Panc1 (cell line): ENCODE measurements at regions not wholly inside any gene's neighbourhood (a gene's known extent, or its start where the extent isn't known, plus 50 kb on each side); places are given as distances from the start of the nearest gene placed in this dataset.

Source experiments
- ATAC-seq: fragments of 200-7000 bp; cut with Tn5 transposase; 2 replicates; pipeline ENCODE4 v1.9.1; 2020; ENCODE audit warnings: mild to moderate bottlenecking, moderate library complexity
- BruUV-seq: library from RNA; stranded (reverse); fragments of 400-500 nt; replicated peaks from 2 replicates; lab custom pipeline; 2021; lab: Mats Ljungman, UMichigan
- CTCF ChIA-PET: fragments of 300-600 bp; sonication (Branson Sonifier 250); formaldehyde crosslinking; loops from one replicate; lab custom pipeline; 2022; ENCODE audit warnings: antibody characterized with exemption; lab: Charles Lee
- POLR2A ChIA-PET: fragments of 300-600 bp; sonication (Branson Sonifier 250); formaldehyde crosslinking; loops from one replicate; lab custom pipeline; 2022; ENCODE audit warnings: antibody characterized with exemption; lab: Charles Lee
- DNase-seq: peaks from one replicate; pipeline ENCODE4 v3.0.0-alpha.2; 2010; ENCODE audit warnings: low read depth, low spot score
- H3K27ac ChIP-seq: 2 replicates; pipeline ENCODE4 v1.5.1; 2011; ENCODE audit warnings: mild to moderate bottlenecking, low read length, inconsistent platforms
- H3K27me3 ChIP-seq: fragments of 200-500 bp; sonication (Bioruptor generic); 2 replicates; pipeline ENCODE4 v1.6.0; 2014; ENCODE audit warnings: low read length, inconsistent platforms; ENCODE audit not compliant: control insufficient read depth, insufficient read depth
- H3K36me3 ChIP-seq: fragments of 200-500 bp; sonication (Bioruptor generic); 2 replicates; pipeline ENCODE4 v1.5.1; 2014; ENCODE audit warnings: inconsistent platforms, mild to moderate bottlenecking, low read length, moderate library complexity; ENCODE audit not compliant: control insufficient read depth, insufficient read depth
- H3K4me1 ChIP-seq: 2 replicates; pipeline ENCODE4 v1.5.1; 2011; ENCODE audit warnings: inconsistent platforms, mild to moderate bottlenecking, low read length, moderate library complexity; ENCODE audit not compliant: control insufficient read depth, insufficient read depth
- H3K4me3 ChIP-seq, 2 experiments: 2 replicates each; pipeline ENCODE4 v1.5.1; 2011 to 2012; ENCODE audit warnings: low read depth in 2 of 2, low read length in 2 of 2, mild to moderate bottlenecking in 2 of 2, inconsistent platforms in 1 of 2, moderate library complexity in 1 of 2
- H3K9me3 ChIP-seq: fragments of 200-500 bp; sonication (Bioruptor generic); 2 replicates; pipeline ENCODE4 v1.5.1; 2014; ENCODE audit warnings: low read depth, mild to moderate bottlenecking, inconsistent platforms, low read length, moderate library complexity; ENCODE audit not compliant: control insufficient read depth, insufficient read depth
- POLR2AphosphoS5 ChIP-seq: IDR thresholded peaks from 2 replicates; pipeline ENCODE4 v1.6.1; 2012; ENCODE audit warnings: mild to moderate bottlenecking, low read depth, low read length, moderate library complexity
- REST ChIP-seq, 2 experiments: IDR thresholded peaks; 2 replicates each; pipeline ENCODE4 v1.6.1; 2011 to 2012; ENCODE audit warnings: low read depth in 2 of 2, control low read depth in 1 of 2, low read length in 1 of 2, mild to moderate bottlenecking in 1 of 2, moderate library complexity in 1 of 2; ENCODE audit not compliant: insufficient read depth in 1 of 2
- SIN3A ChIP-seq: IDR thresholded peaks from 2 replicates; pipeline ENCODE4 v1.6.1; 2012; ENCODE audit warnings: low read depth, mild to moderate bottlenecking, low read length, moderate library complexity, borderline replicate concordance; ENCODE audit not compliant: insufficient read depth
- TCF7L2 ChIP-seq: IDR thresholded peaks from 2 replicates; pipeline ENCODE4 v1.6.1; 2011; ENCODE audit warnings: mild to moderate bottlenecking, low read depth, low read length, inconsistent platforms
- in situ Hi-C: cut with HindIII; loops from 2 replicates; pipeline ENCODE4 v1.10.0; 2016; ENCODE audit warnings: low sequenced_read_pairs, low pct_unique_long_range_greater_than_20kb
- intact Hi-C: fragments of 100-400 bp; cut with micrococcal nuclease; formaldehyde crosslinking; loops from one replicate; pipeline ENCODE4 v1.10.0; 2022; ENCODE audit not compliant: unreplicated experiment
- TF ChIP-seq, protein P1 (sequence below): fragments of 450-650 bp; IDR thresholded peaks from 2 replicates; pipeline ENCODE4 v1.5.1; 2017; ENCODE audit warnings: mild to moderate bottlenecking

DNA sequence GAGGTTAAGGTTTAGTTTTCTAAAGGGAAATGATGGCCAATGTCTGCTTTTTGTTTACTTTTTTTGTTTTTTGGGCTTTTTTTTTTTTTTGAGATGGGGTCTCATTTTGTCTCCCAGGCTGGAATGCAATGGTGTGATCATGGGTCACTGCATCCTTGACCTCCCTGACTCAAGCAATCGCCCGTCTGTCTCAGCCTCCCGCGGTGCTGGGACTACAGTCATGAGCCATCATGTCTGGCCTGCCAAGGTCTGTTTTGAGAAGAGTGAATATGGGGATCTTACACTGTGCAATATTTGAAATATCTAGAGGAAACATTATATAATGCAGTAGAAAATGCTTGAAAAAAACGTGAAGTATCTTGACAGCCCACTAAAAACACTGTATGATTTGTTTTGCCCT is 162.5 kb downstream of the GASK1B start:
- H3K27me3 ChIP-seq, result no peaks in the 10 kb centered on the region
- TF ChIP-seq TCF7L2 (no peak), POLR2AphosphoS5 (no peak), SIN3A (no peak), REST (IDR thresholded peaks at IDR 0.05; ENCODE audit: insufficient read depth in 1 of 2, low read depth in 2 of 2, low read length in 1 of 2) (no peak)
- TF ChIP-seq, protein P1, sequence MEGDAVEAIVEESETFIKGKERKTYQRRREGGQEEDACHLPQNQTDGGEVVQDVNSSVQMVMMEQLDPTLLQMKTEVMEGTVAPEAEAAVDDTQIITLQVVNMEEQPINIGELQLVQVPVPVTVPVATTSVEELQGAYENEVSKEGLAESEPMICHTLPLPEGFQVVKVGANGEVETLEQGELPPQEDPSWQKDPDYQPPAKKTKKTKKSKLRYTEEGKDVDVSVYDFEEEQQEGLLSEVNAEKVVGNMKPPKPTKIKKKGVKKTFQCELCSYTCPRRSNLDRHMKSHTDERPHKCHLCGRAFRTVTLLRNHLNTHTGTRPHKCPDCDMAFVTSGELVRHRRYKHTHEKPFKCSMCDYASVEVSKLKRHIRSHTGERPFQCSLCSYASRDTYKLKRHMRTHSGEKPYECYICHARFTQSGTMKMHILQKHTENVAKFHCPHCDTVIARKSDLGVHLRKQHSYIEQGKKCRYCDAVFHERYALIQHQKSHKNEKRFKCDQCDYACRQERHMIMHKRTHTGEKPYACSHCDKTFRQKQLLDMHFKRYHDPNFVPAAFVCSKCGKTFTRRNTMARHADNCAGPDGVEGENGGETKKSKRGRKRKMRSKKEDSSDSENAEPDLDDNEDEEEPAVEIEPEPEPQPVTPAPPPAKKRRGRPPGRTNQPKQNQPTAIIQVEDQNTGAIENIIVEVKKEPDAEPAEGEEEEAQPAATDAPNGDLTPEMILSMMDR, result no peak
- in situ Hi-C loops, result no loop called here
- no peaks in the 10 kb centered on the region for H3K4me1 ChIP-seq
- ATAC-seq (no peak), DNase-seq (no peak)
- CTCF ChIA-PET, result no interaction called here
- intact Hi-C loops, result no loop called here
- no peaks in the 10 kb centered on the region for H3K9me3 ChIP-seq
- H3K27ac ChIP-seq, result no peak overlapping the region
- H3K4me3 ChIP-seq, result no peak overlapping the region
- POLR2A ChIA-PET, result no interaction called here
- H3K36me3 ChIP-seq, result no peaks in the 10 kb centered on the region
- BruUV-seq, result no TSS peak

- ChIA-PET CTCF (no interaction called here), POLR2A (no interaction called here)
- no peak overlapping the region for H3K27ac ChIP-seq
- no peaks in the 10 kb centered on the region for H3K36me3 ChIP-seq
- no peak for ATAC-seq
- DNase-seq, result no peak
- no peak for TF ChIP-seq TCF7L2
- TF ChIP-seq REST (IDR thresholded peaks at IDR 0.05; ENCODE audit: insufficient read depth in 1 of 2, low read depth in 2 of 2, low read length in 1 of 2), result no peak
- no peak for TF ChIP-seq SIN3A
- no peak for TF ChIP-seq POLR2AphosphoS5
- TF ChIP-seq, protein P1, result no peak
- no TSS peak for BruUV-seq
- intact Hi-C loops, result no loop called here
- H3K9me3 ChIP-seq, result no peaks in the 10 kb centered on the region
- no peaks in the 10 kb centered on the region for H3K27me3 ChIP-seq
- in situ Hi-C loops, result no loop called here
- no peaks in the 10 kb centered on the region for H3K4me1 ChIP-seq
- no peak overlapping the region for H3K4me3 ChIP-seq
These were observed 164.1 kb downstream of the GASK1B start for GRCh38 chr4:158008551-158009218.
